ENCODE measurements at regions not wholly inside any gene's neighbourhood (a gene's known extent, or its start where the extent isn't known, plus 50 kb on each side); places are given as distances from the start of the nearest gene placed in this dataset.

- no peak for DNase-seq
These were observed 110.6 kb downstream of the SIK1 start for GRCh38 chr21:43316156-43316845.

GRCh38 chr21:43315244-43316137 lies 111.4 kb downstream of the SIK1 start:
- DNase-seq, result no peak

GRCh38 chr21:43313939-43314405 lies 113.0 kb downstream of the SIK1 start:
- no peak for DNase-seq

GRCh38 chr21:43313221-43313938 lies 113.6 kb downstream of the SIK1 start:
- DNase-seq, result no peak

- DNase-seq, result no peak
These were observed 114.2 kb downstream of the SIK1 start for GRCh38 chr21:43312751-43313169.

- no peak for DNase-seq
These were observed 114.9 kb downstream of the SIK1 start for GRCh38 chr21:43312011-43312410.

GRCh38 chr21:43311301-43311817 lies 115.6 kb downstream of the SIK1 start:
- DNase-seq, result no peak

- no peak for DNase-seq
These were observed 118.1 kb downstream of the SIK1 start for GRCh38 chr21:43308815-43309283.

GRCh38 chr21:43308101-43308814 lies 118.7 kb downstream of the SIK1 start:
- no peak for DNase-seq

- no peak for DNase-seq
These were observed 119.3 kb downstream of the SIK1 start for GRCh38 chr21:43307677-43308070.

GRCh38 chr21:43306911-43307676 lies 119.8 kb downstream of the SIK1 start:
- DNase-seq, result no peak

- DNase-seq, result no peak
These were observed 120.5 kb downstream of the SIK1 start for GRCh38 chr21:43306391-43306790.

GRCh38 chr21:43305811-43306311 lies 121.1 kb downstream of the SIK1 start:
- no peak for DNase-seq

GRCh38 chr21:43305336-43305665 lies 121.6 kb downstream of the SIK1 start:
- no peak for DNase-seq

GRCh38 chr21:43304621-43305335 lies 122.2 kb downstream of the SIK1 start:
- DNase-seq, result no peak

GRCh38 chr21:43304206-43304605 lies 122.7 kb downstream of the SIK1 start:
- DNase-seq, result no peak

- DNase-seq, result no peak
These were observed 123.4 kb downstream of the SIK1 start for GRCh38 chr21:43303275-43304178.

- DNase-seq, result no peak
These were observed 124.2 kb downstream of the SIK1 start for GRCh38 chr21:43302769-43303168.

- DNase-seq, result no peak
These were observed 124.8 kb downstream of the SIK1 start for GRCh38 chr21:43302062-43302700.

All from NCI-H524 treated with DMSO at 0.1 percent for 48 hours (cell line).